ENCODE measurements at regions not wholly inside any gene's neighbourhood (a gene's known extent, or its start where the extent isn't known, plus 50 kb on each side); places are given as distances from the start of the nearest gene placed in this dataset.

GRCh38 chr1:34412598-34413370 lies 236.1 kb downstream of the C1orf94 start:
- TF ChIP-seq CTCF (IDR thresholded peaks at IDR 0.05; ENCODE audit: insufficient read depth, missing control alignments): no peak
- FAIRE-seq (no peak), DNase-seq (ENCODE audit: insufficient read length, low spot score) (no peak)

- no peak for TF ChIP-seq CTCF (IDR thresholded peaks at IDR 0.05; ENCODE audit: insufficient read depth, missing control alignments)
- FAIRE-seq (no peak), DNase-seq (ENCODE audit: insufficient read length, low spot score) (no peak)
Measured at GRCh38 chr1:34415140-34415539, 238.4 kb downstream of the C1orf94 start.

- DNase-seq (ENCODE audit: insufficient read length, low spot score) (no peak), FAIRE-seq (no peak)
- no peak for TF ChIP-seq CTCF (IDR thresholded peaks at IDR 0.05; ENCODE audit: insufficient read depth, missing control alignments)
Measured at GRCh38 chr1:34418166-34418565, 241.5 kb downstream of the C1orf94 start.

- FAIRE-seq: no peak
- no peak for DNase-seq (ENCODE audit: insufficient read length, low spot score)
- no peak for TF ChIP-seq CTCF (IDR thresholded peaks at IDR 0.05; ENCODE audit: insufficient read depth, missing control alignments)
Measured at GRCh38 chr1:34419663-34420136, 243.0 kb downstream of the C1orf94 start.

- FAIRE-seq: no peak
- no peak for TF ChIP-seq CTCF (IDR thresholded peaks at IDR 0.05; ENCODE audit: insufficient read depth, missing control alignments)
- no peak for DNase-seq (ENCODE audit: insufficient read length, low spot score)
Measured at GRCh38 chr1:34425046-34425445, 248.3 kb downstream of the C1orf94 start.

GRCh38 chr1:34425785-34426184 lies 249.1 kb downstream of the C1orf94 start:
- FAIRE-seq (no peak), DNase-seq (ENCODE audit: insufficient read length, low spot score) (no peak)
- TF ChIP-seq CTCF (IDR thresholded peaks at IDR 0.05; ENCODE audit: insufficient read depth, missing control alignments): no peak

GRCh38 chr1:34426325-34426896 lies 249.7 kb downstream of the C1orf94 start:
- TF ChIP-seq CTCF (IDR thresholded peaks at IDR 0.05; ENCODE audit: insufficient read depth, missing control alignments): no peak
- FAIRE-seq: no peak

More at GRCh38 chr1:34426325-34426896, 249.7 kb downstream of the C1orf94 start:
- DNase-seq (ENCODE audit: insufficient read length, low spot score): no peak
